IMR-90 (cell line): ENCODE measurements at regions not wholly inside any gene's neighbourhood (a gene's known extent, or its start where the extent isn't known, plus 50 kb on each side); places are given as distances from the start of the nearest gene placed in this dataset.

Experiments used
- ATAC-seq: fragments of 200-7000 bp; cut with Tn5 transposase; 2 replicates; pipeline ENCODE4 v1.9.1; 2020; ENCODE audit warnings: low read depth, mild to moderate bottlenecking, moderate library complexity
- BruUV-seq: library from RNA; stranded (reverse); fragments of 400-500 nt; replicated peaks from 2 replicates; lab custom pipeline; 2021; lab: Mats Ljungman, UMichigan
- CTCF ChIA-PET: fragments of 300-600 bp; formaldehyde crosslinking; extraction: SDS; loops from one replicate; lab custom pipeline; 2021; ENCODE audit warnings: antibody characterized with exemption; lab: Yijun Ruan, JAX
- POLR2A ChIA-PET: fragments of 300-600 bp; sonication (Branson Sonifier 250); formaldehyde crosslinking; loops from one replicate; lab custom pipeline; 2022; ENCODE audit warnings: antibody characterized with exemption; ENCODE audit not compliant: unreplicated experiment; lab: Charles Lee
- DNase-seq: peaks from one replicate; pipeline ENCODE4 v3.0.0; 2013
- H2AFZ ChIP-seq: replicated peaks from 2 replicates; pipeline ENCODE3; 2013; ENCODE audit warnings: low read length, mild to moderate bottlenecking; ENCODE audit not compliant: poor library complexity
- H2AK5ac ChIP-seq: 2 replicates; pipeline ENCODE4 v1.6.1; 2013; ENCODE audit warnings: low read depth, low read length, inconsistent platforms
- H2AK9ac ChIP-seq: replicated peaks from 2 replicates; pipeline ENCODE3; 2013; ENCODE audit warnings: mild to moderate bottlenecking, low read depth, low read length, moderate library complexity; ENCODE audit not compliant: poor library complexity
- H2BK120ac ChIP-seq: 2 replicates; pipeline ENCODE4 v1.6.1; 2013; ENCODE audit warnings: low read depth, low read length, inconsistent platforms
- H2BK15ac ChIP-seq: 3 replicates; pipeline ENCODE4 v1.6.1; 2013; ENCODE audit warnings: low read depth, low read length, inconsistent platforms
- H2BK20ac ChIP-seq: 2 replicates; pipeline ENCODE4 v1.6.1; 2013; ENCODE audit warnings: low read depth, mild to moderate bottlenecking, inconsistent platforms, low read length, moderate library complexity
- H2BK5ac ChIP-seq: 2 replicates; pipeline ENCODE4 v1.6.1; 2013; ENCODE audit warnings: mild to moderate bottlenecking, low read depth, low read length, inconsistent platforms; ENCODE audit not compliant: poor library complexity, severe bottlenecking
- H3K14ac ChIP-seq: replicated peaks from 2 replicates; pipeline ENCODE4 v1.6.1; 2013; ENCODE audit warnings: low read depth, low read length, inconsistent platforms
- H3K18ac ChIP-seq: 2 replicates; pipeline ENCODE4 v1.6.1; 2013; ENCODE audit warnings: low read depth, low read length, control low read depth
- H3K23ac ChIP-seq: 2 replicates; pipeline ENCODE4 v1.6.1; 2013; ENCODE audit warnings: low read depth, low read length, inconsistent platforms
- H3K27ac ChIP-seq: 2 replicates; pipeline ENCODE4 v1.5.1; 2013; ENCODE audit warnings: mild to moderate bottlenecking, control low read depth, low read length; ENCODE audit not compliant: insufficient read depth
- H3K27me3 ChIP-seq: 2 replicates; pipeline ENCODE4 v1.6.1; 2013; ENCODE audit warnings: low read length; ENCODE audit not compliant: control insufficient read depth, insufficient read depth
- H3K36me3 ChIP-seq: 2 replicates; pipeline ENCODE4 v1.6.1; 2013; ENCODE audit warnings: low read length, mixed read lengths; ENCODE audit not compliant: control insufficient read depth, insufficient read depth
- H3K4ac ChIP-seq: 2 replicates; pipeline ENCODE4 v1.6.1; 2013; ENCODE audit warnings: low read depth, low read length, inconsistent platforms
- H3K4me1 ChIP-seq: 2 replicates; pipeline ENCODE4 v1.6.1; 2013; ENCODE audit warnings: low read length, mixed read lengths; ENCODE audit not compliant: control insufficient read depth, insufficient read depth
- H3K4me2 ChIP-seq: 2 replicates; pipeline ENCODE4 v1.6.1; 2013; ENCODE audit warnings: low read depth, mild to moderate bottlenecking, control low read depth, low read length, moderate library complexity
- H3K4me3 ChIP-seq: 2 replicates; pipeline ENCODE4 v1.5.1; 2013; ENCODE audit warnings: low read depth, mild to moderate bottlenecking, control low read depth, low read length, moderate library complexity; ENCODE audit not compliant: insufficient read depth
- H3K56ac ChIP-seq: 2 replicates; pipeline ENCODE4 v1.6.1; 2013; ENCODE audit warnings: low read length, inconsistent platforms; ENCODE audit not compliant: insufficient read depth; ENCODE audit errors: extremely low read depth
- H3K79me1 ChIP-seq, 2 experiments: 2 replicates each; pipeline ENCODE4 v1.6.1; 2013; ENCODE audit warnings: low read length in 2 of 2, inconsistent platforms in 1 of 2, low read depth in 1 of 2
- H3K9ac ChIP-seq: 2 replicates; pipeline ENCODE4 v1.6.1; 2013; ENCODE audit warnings: low read depth, low read length, control low read depth
- H3K9me1 ChIP-seq: 2 replicates; pipeline ENCODE4 v1.6.1; 2013; ENCODE audit warnings: low read length, inconsistent platforms; ENCODE audit not compliant: insufficient read depth
- H3K9me3 ChIP-seq: 2 replicates; pipeline ENCODE4 v1.6.1; 2013; ENCODE audit warnings: low read length; ENCODE audit not compliant: control insufficient read depth, insufficient read depth
- H4K20me1 ChIP-seq: 2 replicates; pipeline ENCODE4 v1.6.1; 2013; ENCODE audit warnings: low read length, inconsistent platforms; ENCODE audit not compliant: insufficient read depth
- H4K5ac ChIP-seq: 2 replicates; pipeline ENCODE4 v1.6.1; 2013; ENCODE audit warnings: mild to moderate bottlenecking, low read depth, low read length, control low read depth
- H4K8ac ChIP-seq, 2 experiments: 2 replicates each; pipeline ENCODE4 v1.6.1; 2013; ENCODE audit warnings: low read depth in 2 of 2, low read length in 2 of 2, control low read depth in 1 of 2, inconsistent platforms in 1 of 2
- H4K91ac ChIP-seq: 2 replicates; pipeline ENCODE4 v1.6.1; 2013; ENCODE audit warnings: low read depth, low read length, inconsistent platforms; ENCODE audit not compliant: insufficient read depth
- BHLHE40 ChIP-seq: fragments of 150-350 bp; IDR thresholded peaks from 2 replicates; pipeline ENCODE4 v1.6.1; 2016; ENCODE audit warnings: mild to moderate bottlenecking, low read depth, low read length
- CTCF ChIP-seq: conservative IDR thresholded peaks from 2 replicates; pipeline ENCODE4 v1.5.1; 2012; ENCODE audit warnings: mild to moderate bottlenecking, low read depth, low read length, improper control_type of control experiment
- FOS ChIP-seq: fragments of 150-350 bp; IDR thresholded peaks from 2 replicates; pipeline ENCODE4 v1.6.1; 2016; ENCODE audit warnings: low read depth, low read length
- MAFK ChIP-seq: IDR thresholded peaks from 2 replicates; pipeline ENCODE4 v1.6.1; 2012; ENCODE audit warnings: low read depth, low read length, improper control_type of control experiment
- MAZ ChIP-seq: IDR thresholded peaks from 2 replicates; pipeline ENCODE4 v1.6.1; 2012; ENCODE audit warnings: low read depth, mild to moderate bottlenecking, low read length, improper control_type of control experiment, moderate library complexity, borderline replicate concordance
- NFE2L2 ChIP-seq: fragments of 150-350 bp; IDR thresholded peaks from 2 replicates; pipeline ENCODE4 v1.6.1; 2016; ENCODE audit warnings: low read depth, mild to moderate bottlenecking, low read length
- RAD21 ChIP-seq: IDR thresholded peaks from 2 replicates; pipeline ENCODE4 v1.6.1; 2012; ENCODE audit warnings: low read length, improper control_type of control experiment
- RFX5 ChIP-seq: IDR thresholded peaks from 2 replicates; pipeline ENCODE4 v1.8.0; 2012; ENCODE audit warnings: low read depth, mild to moderate bottlenecking, low read length, moderate library complexity
- SMC3 ChIP-seq: fragments of 150-350 bp; IDR thresholded peaks from 2 replicates; pipeline ENCODE4 v1.6.1; 2016; ENCODE audit warnings: low read depth, mild to moderate bottlenecking, antibody characterized with exemption, low read length, moderate library complexity
- USF2 ChIP-seq: fragments of 150-350 bp; IDR thresholded peaks from 2 replicates; pipeline ENCODE4 v1.6.1; 2017; ENCODE audit warnings: mild to moderate bottlenecking, antibody characterized with exemption, low read length, low read depth
- WGBS, 2 experiments: methylation state at CpG; one replicate each; pipeline versions ENCODE4 v1.1.5 to v1.1.7; 2013; ENCODE audit warnings: missing lambda C conversion rate in 2 of 2; ENCODE audit not compliant: insufficient read length in 1 of 2; ENCODE audit errors: extremely low coverage in 2 of 2; 5-methylcytosine and 5-hydroxymethylcytosine counted together
- dilution Hi-C: fragments of 300-500 bp; cut with HindIII; formaldehyde crosslinking; loops from one replicate; pipeline ENCODE4 v1.14.3; 2018; ENCODE audit warnings: low sequenced_read_pairs; ENCODE audit not compliant: unreplicated experiment
- in situ Hi-C: fragments of 300-500 bp; cut with MboI; formaldehyde crosslinking; loops from 3 replicates; pipeline ENCODE4 v1.14.3; 2019; ENCODE audit warnings: low sequenced_read_pairs, inconsistent platforms, mixed read lengths
- intact Hi-C: fragments of 100-400 bp; cut with micrococcal nuclease; formaldehyde crosslinking; loops from 2 replicates; pipeline ENCODE4 v1.10.0; 2022
- TF ChIP-seq, protein P1 (sequence below): fragments of 150-350 bp; IDR thresholded peaks from 2 replicates; pipeline ENCODE4 v1.6.1; 2016; ENCODE audit warnings: low read depth, mild to moderate bottlenecking, low read length, moderate library complexity, borderline replicate concordance

DNA sequence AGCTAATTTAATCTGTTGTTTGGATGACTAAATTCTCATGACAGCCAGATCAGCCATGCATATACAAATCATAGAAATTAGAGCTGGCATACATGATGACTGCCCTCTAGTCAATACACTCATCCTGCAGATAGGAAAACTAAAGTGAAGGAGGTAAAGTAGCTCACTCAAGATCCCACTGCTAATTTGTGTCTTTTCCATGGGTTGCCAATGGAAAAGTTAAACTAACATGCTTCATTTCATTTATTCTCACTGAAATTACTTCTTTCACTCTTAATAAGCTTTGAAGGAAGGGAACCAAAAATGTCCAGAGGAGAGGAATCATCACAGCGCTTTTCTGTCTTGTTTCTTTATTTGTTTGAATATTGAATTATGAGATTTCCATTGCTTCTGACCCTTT lies 308.2 kb downstream of the GJA1 start:
- Histone ChIP-seq H3K36me3 (no peaks in the 10 kb centered on the region), H3K18ac (no peak overlapping the region), H4K5ac (no peak overlapping the region), H3K56ac (no peak overlapping the region), H3K4me1 (peaks cover 1% of the 10 kb centered on the region; the same call in 1 of the 2 replicates), H3K27ac (no peak overlapping the region), H4K8ac (no peak overlapping the region), H3K9ac (no peak overlapping the region), H3K4me3 (no peak overlapping the region), H2AK9ac (no peak overlapping the region), H2AK5ac (no peak overlapping the region), H2AFZ (no peak overlapping the region), H4K20me1 (no peaks in the 10 kb centered on the region), H3K4ac (no peak overlapping the region), H2BK20ac (no peak overlapping the region), H3K14ac (no peak overlapping the region), H2BK120ac (no peak overlapping the region), H4K91ac (no peak overlapping the region), H3K23ac (no peak overlapping the region), H3K9me3 (no peaks in the 10 kb centered on the region), H3K9me1 (no peaks in the 10 kb centered on the region), H2BK15ac (no peak overlapping the region), H2BK5ac (no peak overlapping the region), H3K27me3 (no peaks in the 10 kb centered on the region), H3K4me2 (no peak overlapping the region), H3K79me1 (no peaks in the 10 kb centered on the region)
- ATAC-seq (no peak), DNase-seq (no peak)
- BruUV-seq, result no TSS peak
- no CpG with 5 or more reads among the region's 1 CpG for WGBS, 2 experiments
- intact Hi-C loops (no loop called here), in situ Hi-C loops (no loop called here), dilution Hi-C loops (no loop called here)
- ChIA-PET CTCF (interaction anchor here (0.6 kb wide), 1 partner anchor 269 kb away, joined by 3 read pairs; no protein-coding TSS in a partner anchor), POLR2A (interaction anchor here (0.6 kb wide), 1 partner anchor 308 kb away, joined by 3 read pairs; the partner anchor contains the start of gene GJA1)
- TF ChIP-seq USF2 (no peak), CTCF (no peak), RAD21 (no peak), SMC3 (no peak), FOS (no peak), RFX5 (no peak), MAFK (no peak), NFE2L2 (no peak), MAZ (no peak), BHLHE40 (no peak)
- TF ChIP-seq, protein P1, sequence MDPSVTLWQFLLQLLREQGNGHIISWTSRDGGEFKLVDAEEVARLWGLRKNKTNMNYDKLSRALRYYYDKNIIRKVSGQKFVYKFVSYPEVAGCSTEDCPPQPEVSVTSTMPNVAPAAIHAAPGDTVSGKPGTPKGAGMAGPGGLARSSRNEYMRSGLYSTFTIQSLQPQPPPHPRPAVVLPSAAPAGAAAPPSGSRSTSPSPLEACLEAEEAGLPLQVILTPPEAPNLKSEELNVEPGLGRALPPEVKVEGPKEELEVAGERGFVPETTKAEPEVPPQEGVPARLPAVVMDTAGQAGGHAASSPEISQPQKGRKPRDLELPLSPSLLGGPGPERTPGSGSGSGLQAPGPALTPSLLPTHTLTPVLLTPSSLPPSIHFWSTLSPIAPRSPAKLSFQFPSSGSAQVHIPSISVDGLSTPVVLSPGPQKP, result no peak
